ENCODE measurements at regions not wholly inside any gene's neighbourhood (a gene's known extent, or its start where the extent isn't known, plus 50 kb on each side); places are given as distances from the start of the nearest gene placed in this dataset.

DNA sequence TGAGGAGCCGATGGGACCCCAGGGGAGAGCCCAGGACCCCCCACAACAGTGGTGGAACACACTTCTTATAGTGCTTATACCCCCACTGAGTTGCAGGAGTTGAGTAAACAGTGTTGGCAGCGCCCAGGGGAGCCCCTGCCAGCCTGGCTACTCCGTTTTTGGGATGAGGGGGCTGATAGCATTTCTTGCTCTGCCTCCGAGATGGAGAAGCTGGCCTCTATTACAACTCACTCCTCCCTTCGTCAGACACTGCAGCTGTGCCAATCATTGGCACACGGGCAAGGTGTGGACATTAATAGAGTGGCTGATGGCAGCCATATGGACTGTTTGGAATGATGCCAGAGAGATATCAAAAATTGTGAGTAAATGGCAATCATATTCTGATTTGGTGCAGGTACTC lies 94.9 kb upstream of the TMPO start:
- TF ChIP-seq GATA2 (IDR thresholded peaks at IDR 0.05; ENCODE audit: low read depth, low read length): 0 out of 2 replicates have a peak, but pooled peaks have one; percentile 5
- TF ChIP-seq GATA3 (IDR thresholded peaks at IDR 0.05; ENCODE audit: low read depth, low read length): no peak

Data from SH-SY5Y (cell line).